ENCODE measurements at regions not wholly inside any gene's neighbourhood (a gene's known extent, or its start where the extent isn't known, plus 50 kb on each side); places are given as distances from the start of the nearest gene placed in this dataset.

GRCh38 chr14:42311876-42312275, 705.2 kb downstream of the LRFN5 start:
- 97% methylated on average over 3 of the region's 9 CpGs for WGBS (ENCODE audit: insufficient coverage, low lambda C conversion rate)
- no peaks in the 10 kb centered on the region for H3K4me1 ChIP-seq (ENCODE audit: control insufficient read depth, insufficient read depth, low read length)
- H3K36me3 ChIP-seq (ENCODE audit: control insufficient read depth, insufficient read depth, low read length) = no peaks in the 10 kb centered on the region
- no peak overlapping the region for H3K4me3 ChIP-seq (ENCODE audit: low read length)
- DNase-seq = no peak
- H3K9me3 ChIP-seq (ENCODE audit: control insufficient read depth, low read depth, low read length) = no peaks in the 10 kb centered on the region
- no peak overlapping the region for H3K27ac ChIP-seq (ENCODE audit: low read length)
- no peaks in the 10 kb centered on the region for H3K27me3 ChIP-seq (ENCODE audit: control insufficient read depth, insufficient read depth, low read length)

DNA sequence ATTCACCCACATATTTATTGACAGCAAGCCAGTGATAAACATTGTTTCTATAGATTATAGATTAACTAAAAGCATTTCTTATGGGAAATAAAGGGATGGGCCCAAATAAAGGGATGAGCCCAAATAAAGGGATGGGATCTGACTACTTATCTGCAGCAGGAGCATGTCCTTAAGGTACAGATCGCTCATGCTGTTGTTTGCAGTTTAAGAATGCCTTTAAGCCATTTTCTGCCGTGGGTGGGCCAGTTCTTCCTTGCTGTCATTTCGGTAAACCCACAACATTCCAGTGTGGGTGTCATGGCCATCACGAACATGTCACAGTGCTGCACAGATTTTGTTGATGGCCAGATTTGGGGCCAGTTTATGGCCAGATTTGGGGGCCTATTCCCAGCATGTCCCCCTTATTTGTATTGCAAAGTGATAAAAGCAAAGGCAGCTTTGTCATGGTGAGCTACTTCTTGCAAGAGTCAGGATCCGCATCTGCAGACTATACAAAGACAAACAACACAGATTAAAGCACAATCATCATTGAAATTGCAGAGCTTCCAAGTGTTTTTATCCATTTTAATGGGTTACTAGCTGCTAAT, 700.7 kb downstream of the LRFN5 start:
- no peak for DNase-seq
- Histone ChIP-seq H3K27ac (ENCODE audit: low read length) (no peak overlapping the region), H3K4me3 (ENCODE audit: low read length) (no peak overlapping the region), H3K4me1 (ENCODE audit: control insufficient read depth, insufficient read depth, low read length) (no peaks in the 10 kb centered on the region), H3K9me3 (ENCODE audit: control insufficient read depth, low read depth, low read length) (peaks cover 5% of the 10 kb centered on the region), H3K27me3 (ENCODE audit: control insufficient read depth, insufficient read depth, low read length) (no peaks in the 10 kb centered on the region), H3K36me3 (ENCODE audit: control insufficient read depth, insufficient read depth, low read length) (no peaks in the 10 kb centered on the region)
- 100% methylated on average over 1 of the region's 5 CpGs for WGBS (ENCODE audit: insufficient coverage, low lambda C conversion rate)

DNA sequence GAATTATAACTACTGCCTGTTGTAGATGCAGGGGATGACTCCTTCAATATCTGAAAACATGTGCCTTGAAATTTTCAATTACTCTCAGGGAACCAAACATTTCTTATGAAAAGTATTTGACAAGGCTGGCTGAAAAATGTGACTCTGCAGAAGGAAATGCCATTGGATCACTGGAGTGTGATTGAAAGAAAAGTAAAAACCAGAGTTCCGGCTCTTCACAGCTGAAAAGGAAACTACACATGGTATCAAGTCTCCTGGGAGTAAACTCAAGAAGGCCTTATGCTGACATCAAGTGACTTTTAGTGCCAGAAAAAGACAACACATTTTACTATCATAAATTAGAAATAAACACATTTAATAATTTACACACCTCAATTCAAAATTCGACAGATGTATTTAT, 693.0 kb downstream of the LRFN5 start:
- Histone ChIP-seq H3K4me1 (ENCODE audit: control insufficient read depth, insufficient read depth, low read length) (no peaks in the 10 kb centered on the region), H3K27me3 (ENCODE audit: control insufficient read depth, insufficient read depth, low read length) (no peaks in the 10 kb centered on the region), H3K4me3 (ENCODE audit: low read length) (no peak overlapping the region), H3K36me3 (ENCODE audit: control insufficient read depth, insufficient read depth, low read length) (no peaks in the 10 kb centered on the region), H3K27ac (ENCODE audit: low read length) (no peak overlapping the region), H3K9me3 (ENCODE audit: control insufficient read depth, low read depth, low read length) (no peaks in the 10 kb centered on the region)
- no peak for DNase-seq
- 100% methylated on average over 1 of the region's 2 CpGs for WGBS (ENCODE audit: insufficient coverage, low lambda C conversion rate)

DNA sequence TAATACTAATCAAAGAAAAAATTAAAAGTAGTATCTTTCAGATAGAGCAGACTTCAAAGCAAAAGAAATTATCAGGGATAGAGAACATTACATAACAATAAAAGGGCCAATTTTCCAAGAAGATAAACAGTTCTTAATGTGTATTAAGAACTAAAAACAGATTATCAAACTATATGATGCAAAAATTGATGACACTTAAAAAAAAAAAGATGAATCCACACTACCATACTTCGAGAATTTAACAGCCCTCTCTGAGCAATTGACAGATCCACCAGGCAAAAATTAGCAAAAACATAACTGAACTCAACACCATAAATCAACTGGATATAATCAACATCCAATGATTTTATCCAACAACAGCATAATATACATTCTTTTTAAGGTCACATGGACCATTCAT, 686.5 kb downstream of the LRFN5 start:
- DNase-seq = no peak
- H3K9me3 ChIP-seq (ENCODE audit: control insufficient read depth, low read depth, low read length) = no peaks in the 10 kb centered on the region
- H3K4me1 ChIP-seq (ENCODE audit: control insufficient read depth, insufficient read depth, low read length) = no peaks in the 10 kb centered on the region
- H3K36me3 ChIP-seq (ENCODE audit: control insufficient read depth, insufficient read depth, low read length) = no peaks in the 10 kb centered on the region
- H3K27ac ChIP-seq (ENCODE audit: low read length) = no peak overlapping the region
- WGBS (ENCODE audit: insufficient coverage, low lambda C conversion rate) = 100% methylated on average over 1 of the region's 1 CpG
- no peak overlapping the region for H3K4me3 ChIP-seq (ENCODE audit: low read length)
- H3K27me3 ChIP-seq (ENCODE audit: control insufficient read depth, insufficient read depth, low read length) = no peaks in the 10 kb centered on the region

GRCh38 chr14:42277840-42278239, 671.2 kb downstream of the LRFN5 start:
- no peaks in the 10 kb centered on the region for H3K36me3 ChIP-seq (ENCODE audit: control insufficient read depth, insufficient read depth, low read length)
- 100% methylated on average over 1 of the region's 2 CpGs for WGBS (ENCODE audit: insufficient coverage, low lambda C conversion rate)
- H3K4me1 ChIP-seq (ENCODE audit: control insufficient read depth, insufficient read depth, low read length) = no peaks in the 10 kb centered on the region
- no peak overlapping the region for H3K4me3 ChIP-seq (ENCODE audit: low read length)
- H3K27me3 ChIP-seq (ENCODE audit: control insufficient read depth, insufficient read depth, low read length) = no peaks in the 10 kb centered on the region
- H3K27ac ChIP-seq (ENCODE audit: low read length) = no peak overlapping the region
- H3K9me3 ChIP-seq (ENCODE audit: control insufficient read depth, low read depth, low read length) = no peaks in the 10 kb centered on the region
- DNase-seq = no peak

DNA sequence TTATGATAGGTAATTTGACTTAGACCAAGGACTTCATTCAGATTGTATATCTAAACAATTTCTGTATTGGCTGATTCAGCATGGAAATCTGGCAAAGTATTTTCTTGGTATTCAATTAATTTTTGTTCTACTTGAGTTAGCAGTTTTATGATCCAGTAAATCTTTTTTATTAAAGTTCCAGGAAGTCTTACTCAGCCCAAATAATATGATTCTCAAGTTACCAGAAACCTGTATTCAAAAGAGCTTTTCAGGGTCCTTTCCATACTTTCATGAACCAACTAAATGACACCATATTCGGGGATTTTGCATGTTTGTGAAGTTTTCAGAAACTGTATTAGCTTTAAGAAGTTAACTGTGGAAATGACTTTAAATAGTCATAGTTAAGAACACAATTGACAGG, 662.6 kb downstream of the LRFN5 start:
- no peaks in the 10 kb centered on the region for H3K4me1 ChIP-seq (ENCODE audit: control insufficient read depth, insufficient read depth, low read length)
- no peak overlapping the region for H3K27ac ChIP-seq (ENCODE audit: low read length)
- 80% methylated on average over 1 of the region's 1 CpG for WGBS (ENCODE audit: insufficient coverage, low lambda C conversion rate)
- H3K27me3 ChIP-seq (ENCODE audit: control insufficient read depth, insufficient read depth, low read length) = no peaks in the 10 kb centered on the region
- no peak overlapping the region for H3K4me3 ChIP-seq (ENCODE audit: low read length)
- DNase-seq = no peak
- no peaks in the 10 kb centered on the region for H3K9me3 ChIP-seq (ENCODE audit: control insufficient read depth, low read depth, low read length)
- H3K36me3 ChIP-seq (ENCODE audit: control insufficient read depth, insufficient read depth, low read length) = no peaks in the 10 kb centered on the region

- no peak overlapping the region for H3K27ac ChIP-seq (ENCODE audit: low read length)
- H3K4me1 ChIP-seq (ENCODE audit: control insufficient read depth, insufficient read depth, low read length) = no peaks in the 10 kb centered on the region
- no CpG with 5 or more reads among the region's 2 CpGs for whole genome bisulfite sequencing (ENCODE audit: insufficient coverage, low lambda C conversion rate)
- no peak for DNase-seq
- no peaks in the 10 kb centered on the region for H3K36me3 ChIP-seq (ENCODE audit: control insufficient read depth, insufficient read depth, low read length)
- no peaks in the 10 kb centered on the region for H3K9me3 ChIP-seq (ENCODE audit: control insufficient read depth, low read depth, low read length)
- H3K4me3 ChIP-seq (ENCODE audit: low read length) = no peak overlapping the region
- no peaks in the 10 kb centered on the region for H3K27me3 ChIP-seq (ENCODE audit: control insufficient read depth, insufficient read depth, low read length)
These were observed 641.5 kb downstream of the LRFN5 start for GRCh38 chr14:42248131-42248530.

DNA sequence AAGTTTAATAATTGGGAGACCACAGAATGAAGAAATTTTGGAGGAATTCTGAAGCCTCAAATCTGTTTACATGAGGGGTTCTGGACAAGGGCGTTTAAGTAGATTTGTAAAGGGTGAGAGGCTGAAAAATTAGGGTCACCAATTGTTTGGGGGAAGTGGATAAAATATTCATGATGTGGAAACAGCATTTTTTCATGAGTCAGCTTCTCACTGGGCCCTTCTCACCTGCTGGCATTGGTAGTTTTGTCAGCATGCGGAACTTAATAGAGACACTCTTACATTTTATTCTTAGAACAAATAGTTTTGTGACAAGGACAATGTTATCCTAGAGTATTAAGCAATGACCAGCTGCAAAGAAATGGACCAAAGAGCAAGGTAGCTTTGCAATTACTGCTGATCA, 634.4 kb downstream of the LRFN5 start:
- 100% methylated on average over 1 of the region's 2 CpGs for WGBS (ENCODE audit: insufficient coverage, low lambda C conversion rate)
- Histone ChIP-seq H3K4me3 (ENCODE audit: low read length) (no peak overlapping the region), H3K27me3 (ENCODE audit: control insufficient read depth, insufficient read depth, low read length) (no peaks in the 10 kb centered on the region), H3K27ac (ENCODE audit: low read length) (no peak overlapping the region), H3K36me3 (ENCODE audit: control insufficient read depth, insufficient read depth, low read length) (no peaks in the 10 kb centered on the region), H3K9me3 (ENCODE audit: control insufficient read depth, low read depth, low read length) (peaks cover 2% of the 10 kb centered on the region), H3K4me1 (ENCODE audit: control insufficient read depth, insufficient read depth, low read length) (no peaks in the 10 kb centered on the region)
- DNase-seq = no peak

GRCh38 chr14:42229976-42230375, 623.3 kb downstream of the LRFN5 start:
- Histone ChIP-seq H3K36me3 (ENCODE audit: control insufficient read depth, insufficient read depth, low read length) (no peaks in the 10 kb centered on the region), H3K9me3 (ENCODE audit: control insufficient read depth, low read depth, low read length) (peaks cover 6% of the 10 kb centered on the region), H3K4me1 (ENCODE audit: control insufficient read depth, insufficient read depth, low read length) (no peaks in the 10 kb centered on the region), H3K27ac (ENCODE audit: low read length) (no peak overlapping the region), H3K27me3 (ENCODE audit: control insufficient read depth, insufficient read depth, low read length) (no peaks in the 10 kb centered on the region), H3K4me3 (ENCODE audit: low read length) (no peak overlapping the region)
- no peak for DNase-seq
- no CpG with 5 or more reads among the region's 3 CpGs for WGBS (ENCODE audit: insufficient coverage, low lambda C conversion rate)

DNA sequence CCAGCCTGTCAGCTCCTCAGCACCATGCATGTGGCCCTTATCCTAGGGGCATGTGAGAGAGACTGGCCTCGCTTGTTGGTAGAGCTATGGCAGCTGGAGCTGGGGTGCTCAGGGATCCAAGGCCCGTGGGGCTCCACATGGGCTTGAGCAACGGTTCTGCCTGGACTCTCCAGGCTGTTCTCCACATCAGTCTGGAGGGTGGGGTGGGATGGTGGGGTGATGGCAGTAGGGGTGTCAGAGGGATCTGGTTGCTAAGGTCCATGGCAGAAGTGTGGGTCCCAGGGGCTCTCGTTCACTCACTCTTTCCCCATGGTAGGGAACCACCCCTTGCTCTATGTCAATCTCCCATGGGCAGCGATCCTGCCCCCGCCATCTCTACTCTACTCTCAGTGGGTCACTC, 622.6 kb downstream of the LRFN5 start:
- H3K27ac ChIP-seq (ENCODE audit: low read length) = no peak overlapping the region
- no peaks in the 10 kb centered on the region for H3K4me1 ChIP-seq (ENCODE audit: control insufficient read depth, insufficient read depth, low read length)
- no peak for DNase-seq
- no peaks in the 10 kb centered on the region for H3K36me3 ChIP-seq (ENCODE audit: control insufficient read depth, insufficient read depth, low read length)
- no peak overlapping the region for H3K4me3 ChIP-seq (ENCODE audit: low read length)
- no peaks in the 10 kb centered on the region for H3K27me3 ChIP-seq (ENCODE audit: control insufficient read depth, insufficient read depth, low read length)
- WGBS (ENCODE audit: insufficient coverage, low lambda C conversion rate) = no CpG with 5 or more reads among the region's 6 CpGs
- peaks cover 6% of the 10 kb centered on the region for H3K9me3 ChIP-seq (ENCODE audit: control insufficient read depth, low read depth, low read length)

DNA sequence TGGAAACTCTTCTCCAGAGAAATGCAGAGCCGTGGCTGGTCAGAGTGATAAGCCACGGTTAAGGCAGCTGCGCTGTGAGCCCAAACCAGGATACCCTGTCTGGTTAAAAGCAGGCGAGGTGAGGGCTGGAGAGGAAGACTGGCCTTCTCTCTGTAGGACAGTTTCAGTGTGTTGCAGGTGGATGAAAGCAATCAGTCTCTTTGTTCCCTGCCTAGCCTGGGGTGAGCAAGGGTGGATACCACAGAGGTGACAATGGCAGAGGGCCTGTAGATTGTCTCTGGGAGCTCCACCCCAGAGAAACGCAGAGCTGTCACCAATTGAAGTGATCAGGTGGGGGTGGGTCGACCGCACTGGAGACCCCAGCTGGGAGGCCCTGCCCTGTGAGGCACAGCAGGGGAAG, 621.9 kb downstream of the LRFN5 start:
- H3K27ac ChIP-seq (ENCODE audit: low read length) = no peak overlapping the region
- no peaks in the 10 kb centered on the region for H3K36me3 ChIP-seq (ENCODE audit: control insufficient read depth, insufficient read depth, low read length)
- H3K4me3 ChIP-seq (ENCODE audit: low read length) = no peak overlapping the region
- H3K9me3 ChIP-seq (ENCODE audit: control insufficient read depth, low read depth, low read length) = peaks cover 6% of the 10 kb centered on the region
- H3K4me1 ChIP-seq (ENCODE audit: control insufficient read depth, insufficient read depth, low read length) = no peaks in the 10 kb centered on the region
- no CpG with 5 or more reads among the region's 7 CpGs for WGBS (ENCODE audit: insufficient coverage, low lambda C conversion rate)
- H3K27me3 ChIP-seq (ENCODE audit: control insufficient read depth, insufficient read depth, low read length) = no peaks in the 10 kb centered on the region
- no peak for DNase-seq

All from large intestine (tissue), 3 donors.